ENCODE measurements at regions not wholly inside any gene's neighbourhood (a gene's known extent, or its start where the extent isn't known, plus 50 kb on each side); places are given as distances from the start of the nearest gene placed in this dataset.
"Not testable (repeated sequence)": the region's sequence is repeated elsewhere in the genome, so short reads cannot be mapped to it uniquely, and the experiment has no call there.

- no peak for DNase-seq (ENCODE audit: low read depth)
Measured at GRCh38 chr1:229924639-229925038, 142.4 kb upstream of the GALNT2 start.

DNA sequence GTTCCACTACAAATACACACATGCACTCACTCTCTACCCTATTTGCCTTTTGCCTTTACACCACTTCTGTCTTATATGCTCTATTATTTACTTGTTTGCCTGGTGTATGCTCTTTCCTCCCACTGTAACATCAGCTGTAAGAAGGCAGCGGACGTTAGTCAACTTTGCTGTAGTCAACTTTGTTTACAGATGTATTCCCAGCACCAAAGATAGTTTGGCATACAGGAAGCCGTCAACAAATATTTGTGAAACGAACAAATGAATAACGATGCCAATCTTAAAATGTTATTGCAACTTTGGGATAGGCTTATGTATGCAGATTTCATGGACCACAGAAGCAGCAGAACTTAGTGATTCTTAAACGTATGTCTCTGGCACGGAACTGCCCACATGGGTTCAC is 138.3 kb upstream of the GALNT2 start:
- DNase-seq (ENCODE audit: low read depth), result no peak

- not testable (repeated sequence) for DNase-seq (ENCODE audit: low read depth)
Measured at GRCh38 chr1:229931751-229932150, 135.3 kb upstream of the GALNT2 start.

- DNase-seq (ENCODE audit: low read depth), result not testable (repeated sequence)
Measured at GRCh38 chr1:229935157-229935556, 131.9 kb upstream of the GALNT2 start.

- no peak for DNase-seq (ENCODE audit: low read depth)
Measured at GRCh38 chr1:229938551-229938950, 128.5 kb upstream of the GALNT2 start.

- no peak for DNase-seq (ENCODE audit: low read depth)
Measured at GRCh38 chr1:229940684-229941083, 126.4 kb upstream of the GALNT2 start.

GRCh38 chr1:229941160-229941559 is 125.9 kb upstream of the GALNT2 start:
- no peak for DNase-seq (ENCODE audit: low read depth)

- no peak for DNase-seq (ENCODE audit: low read depth)
Measured at GRCh38 chr1:229941831-229942230, 125.2 kb upstream of the GALNT2 start.

GRCh38 chr1:229942501-229942900 is 124.5 kb upstream of the GALNT2 start:
- no peak for DNase-seq (ENCODE audit: low read depth)

- no peak for DNase-seq (ENCODE audit: low read depth)
Measured at GRCh38 chr1:229943148-229943714, 123.8 kb upstream of the GALNT2 start.

GRCh38 chr1:229943988-229944743 is 122.9 kb upstream of the GALNT2 start:
- DNase-seq (ENCODE audit: low read depth), result no peak

DNA sequence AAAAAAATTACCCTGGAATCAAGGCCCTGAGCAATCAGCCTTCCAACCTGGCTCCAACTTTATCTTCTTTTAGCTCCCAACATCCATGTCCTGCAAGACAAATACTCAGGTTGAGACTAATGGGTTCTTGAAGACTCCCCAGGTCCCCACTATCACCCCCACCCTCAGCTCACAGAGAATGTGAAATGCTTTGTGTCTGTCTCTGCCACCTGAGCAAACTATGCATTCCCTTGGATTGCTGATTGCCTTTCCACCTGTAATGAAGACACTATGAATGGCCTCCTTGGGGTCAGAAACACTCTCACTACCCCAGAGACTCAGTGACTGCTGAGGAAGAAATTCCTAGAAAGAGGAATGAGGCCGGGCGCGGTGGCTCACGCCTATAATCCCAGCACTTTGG is 121.2 kb upstream of the GALNT2 start:
- DNase-seq (ENCODE audit: low read depth), result no peak

- no peak for DNase-seq (ENCODE audit: low read depth)
Measured at GRCh38 chr1:229947968-229948367, 119.1 kb upstream of the GALNT2 start.

DNA sequence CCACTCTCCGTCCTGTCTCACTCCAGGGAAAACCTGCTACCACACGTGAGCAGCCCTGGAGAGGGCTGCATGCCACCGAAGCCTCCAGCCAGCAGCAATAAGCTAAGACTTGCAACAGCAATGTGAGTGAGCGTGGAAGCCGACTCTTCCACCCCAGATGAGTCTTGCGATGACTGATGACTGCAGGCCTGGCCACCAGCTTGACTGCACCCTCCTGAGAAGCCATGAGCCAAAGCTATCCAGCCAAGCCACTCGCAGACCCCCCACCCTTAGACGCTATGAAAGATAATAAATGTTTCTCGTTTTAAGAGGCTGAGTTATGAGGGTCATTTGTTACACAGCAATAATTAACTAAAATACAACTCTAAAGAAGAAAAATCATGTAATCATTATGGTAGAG is 118.6 kb upstream of the GALNT2 start:
- DNase-seq (ENCODE audit: low read depth), result no peak

- no peak for DNase-seq (ENCODE audit: low read depth)
Measured at GRCh38 chr1:229949500-229949899, 117.5 kb upstream of the GALNT2 start.

- no peak for DNase-seq (ENCODE audit: low read depth)
Measured at GRCh38 chr1:229950020-229950419, 117.0 kb upstream of the GALNT2 start.

DNA sequence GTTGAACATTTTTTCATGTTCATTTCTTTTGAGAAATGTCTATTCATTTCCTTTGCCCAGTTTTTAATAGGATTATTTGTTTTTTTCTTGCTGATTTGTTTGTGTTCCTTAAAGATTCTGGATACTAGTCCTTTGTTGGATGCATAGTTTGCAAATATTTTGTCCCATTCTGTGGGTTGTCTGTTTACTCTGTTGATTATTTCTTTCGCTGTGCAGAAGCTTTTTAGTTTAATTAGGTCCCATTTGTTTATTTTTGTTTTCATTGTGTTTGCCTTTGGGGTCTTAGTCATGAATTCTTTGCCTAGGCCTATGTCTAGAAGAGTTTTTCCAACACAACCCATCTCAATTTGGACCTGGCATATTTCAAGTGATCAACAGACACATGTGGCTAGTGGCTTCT is 116.1 kb upstream of the GALNT2 start:
- DNase-seq (ENCODE audit: low read depth), result no peak

GRCh38 chr1:229951856-229952534 is 115.0 kb upstream of the GALNT2 start:
- DNase-seq (ENCODE audit: low read depth), result no peak

GRCh38 chr1:229952670-229953520 is 114.1 kb upstream of the GALNT2 start:
- no peak for DNase-seq (ENCODE audit: low read depth)

- DNase-seq (ENCODE audit: low read depth), result no peak
Measured at GRCh38 chr1:229953736-229954326, 113.2 kb upstream of the GALNT2 start.

DNA sequence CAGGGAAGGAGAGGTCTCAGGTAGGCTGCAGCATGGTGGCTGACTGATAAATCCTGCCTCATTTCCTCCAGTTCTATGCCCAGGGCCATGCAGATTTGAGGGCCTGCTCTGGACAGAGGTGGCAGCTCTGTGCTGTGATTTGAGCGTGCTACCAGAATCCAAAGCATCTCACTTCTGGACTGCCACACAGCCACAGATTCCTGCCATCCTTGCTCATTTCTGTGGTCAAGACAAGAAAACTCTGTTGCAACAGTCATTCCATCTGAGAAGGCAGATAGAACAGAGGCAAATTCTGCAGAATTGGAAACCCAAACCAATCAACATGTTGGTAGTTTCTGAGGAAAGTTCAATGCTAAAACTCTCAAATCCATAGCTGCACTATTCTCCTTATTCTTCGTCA is 102.8 kb upstream of the GALNT2 start:
- DNase-seq (ENCODE audit: low read depth), result no peak

- DNase-seq (ENCODE audit: low read depth), result no peak
Measured at GRCh38 chr1:229970714-229971113, 96.3 kb upstream of the GALNT2 start.
